Gastroesophageal sphincter (tissue), 4 donors: ENCODE measurements at regions not wholly inside any gene's neighbourhood (a gene's known extent, or its start where the extent isn't known, plus 50 kb on each side); places are given as distances from the start of the nearest gene placed in this dataset.

ENCODE experiments used
- ATAC-seq: fragments of 150-250 bp; one replicate; pipeline ENCODE4 v1.9.1; 2016; ENCODE audit warnings: mild to moderate bottlenecking, moderate library complexity
- H3K27ac ChIP-seq, 4 donors: fragments of 200-600 bp; sonication (generic) in 3 of 4; 1 replicate in 3 of 4; 2 replicates in 1 of 4; pipeline ENCODE4 v1.5.1; 2016 to 2019
- H3K27me3 ChIP-seq: fragments of 200-600 bp; sonication (generic); one replicate; pipeline ENCODE4 v1.5.1; 2019
- H3K36me3 ChIP-seq, 2 donors: fragments of 200-600 bp; sonication (generic); one replicate each; pipeline ENCODE4 v1.5.1; 2019; ENCODE audit warnings: control low read depth in 1 of 2
- H3K4me1 ChIP-seq, 3 donors: fragments of 200-600 bp; sonication (generic); 1 replicate in 2 of 3; 2 replicates in 1 of 3; pipeline ENCODE4 v1.5.1; 2016 to 2019; ENCODE audit warnings: control low read depth in 2 of 3
- H3K4me3 ChIP-seq, 2 donors: fragments of 200-600 bp; sonication (generic); one replicate each; pipeline ENCODE4 v1.5.1; 2019; ENCODE audit warnings: mild to moderate bottlenecking in 1 of 2, moderate library complexity in 1 of 2
- H3K9me3 ChIP-seq, 3 donors: fragments of 200-600 bp; sonication (generic); one replicate each; pipeline ENCODE4 v1.5.1; 2017 to 2019; ENCODE audit warnings: control low read depth in 2 of 3
- EP300 ChIP-seq: sonication (generic); formaldehyde crosslinking; IDR thresholded peaks from one replicate; pipeline ENCODE4 v1.6.1; 2017; ENCODE audit warnings: antibody characterized with exemption, mild to moderate bottlenecking
- POLR2A ChIP-seq, 2 donors: fragments of 450-650 bp; IDR thresholded peaks; one replicate each; pipeline ENCODE4 v1.6.1; 2017; ENCODE audit warnings: antibody characterized with exemption in 2 of 2, mild to moderate bottlenecking in 2 of 2, moderate library complexity in 1 of 2
- POLR2AphosphoS5 ChIP-seq: sonication (generic); formaldehyde crosslinking; IDR thresholded peaks from one replicate; pipeline ENCODE4 v1.6.1; 2017; ENCODE audit warnings: antibody characterized with exemption
- WGBS, 2 donors: methylation state at CpG; one replicate each; pipeline ENCODE4 v1.1.5; 2018; ENCODE audit warnings: low coverage in 1 of 2; 5-methylcytosine and 5-hydroxymethylcytosine counted together
- TF ChIP-seq, protein P1 (sequence below), 4 experiments: fragments of 200-600 bp in 2 of 4; fragments of 450-650 bp in 2 of 4; sonication (generic) in 1 of 4; IDR thresholded peaks; one replicate each; pipeline ENCODE4 v1.5.1; 2017 to 2019; ENCODE audit warnings: antibody characterized with exemption in 4 of 4, mild to moderate bottlenecking in 2 of 4, moderate library complexity in 2 of 4

- Histone ChIP-seq H3K36me3 (no peaks in the 10 kb centered on the region), H3K27ac (no peak overlapping the region), H3K4me3 (no peak overlapping the region), H3K27me3 (no peaks in the 10 kb centered on the region), H3K9me3 (no peaks in the 10 kb centered on the region), H3K4me1 (peaks cover 0 to 10% (median 0%) of the 10 kb centered on the region in 3 donors)
- TF ChIP-seq POLR2AphosphoS5 (no peak), EP300 (no peak), POLR2A (IDR thresholded peaks at IDR 0.05) (no peak)
- TF ChIP-seq, protein P1, sequence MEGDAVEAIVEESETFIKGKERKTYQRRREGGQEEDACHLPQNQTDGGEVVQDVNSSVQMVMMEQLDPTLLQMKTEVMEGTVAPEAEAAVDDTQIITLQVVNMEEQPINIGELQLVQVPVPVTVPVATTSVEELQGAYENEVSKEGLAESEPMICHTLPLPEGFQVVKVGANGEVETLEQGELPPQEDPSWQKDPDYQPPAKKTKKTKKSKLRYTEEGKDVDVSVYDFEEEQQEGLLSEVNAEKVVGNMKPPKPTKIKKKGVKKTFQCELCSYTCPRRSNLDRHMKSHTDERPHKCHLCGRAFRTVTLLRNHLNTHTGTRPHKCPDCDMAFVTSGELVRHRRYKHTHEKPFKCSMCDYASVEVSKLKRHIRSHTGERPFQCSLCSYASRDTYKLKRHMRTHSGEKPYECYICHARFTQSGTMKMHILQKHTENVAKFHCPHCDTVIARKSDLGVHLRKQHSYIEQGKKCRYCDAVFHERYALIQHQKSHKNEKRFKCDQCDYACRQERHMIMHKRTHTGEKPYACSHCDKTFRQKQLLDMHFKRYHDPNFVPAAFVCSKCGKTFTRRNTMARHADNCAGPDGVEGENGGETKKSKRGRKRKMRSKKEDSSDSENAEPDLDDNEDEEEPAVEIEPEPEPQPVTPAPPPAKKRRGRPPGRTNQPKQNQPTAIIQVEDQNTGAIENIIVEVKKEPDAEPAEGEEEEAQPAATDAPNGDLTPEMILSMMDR (IDR thresholded peaks at IDR 0.05), result no peak
- ATAC-seq, result no peak
- WGBS, 2 donors, result 88 to 89% methylated on average over 5 to 8 of the region's 8 CpGs
These were observed 332.9 kb upstream of the PRDM1 start for GRCh38 chr6:105753207-105753606.

- H3K4me3 ChIP-seq, result no peak overlapping the region
- ATAC-seq, result no peak
- no peak overlapping the region for H3K27ac ChIP-seq
- no peaks in the 10 kb centered on the region for H3K36me3 ChIP-seq
- no peaks in the 10 kb centered on the region for H3K27me3 ChIP-seq
- H3K4me1 ChIP-seq, result peaks cover 0 to 10% (median 0%) of the 10 kb centered on the region in 3 donors
- TF ChIP-seq POLR2AphosphoS5, result no peak
- no peak for TF ChIP-seq POLR2A (IDR thresholded peaks at IDR 0.05)
- TF ChIP-seq, protein P1 (IDR thresholded peaks at IDR 0.05), result no peak
- no peak for TF ChIP-seq EP300
- WGBS, 2 donors, result 100% methylated on average over 2 of the region's 3 CpGs; no CpG with 5 or more reads in 1 of the 2 donors
- H3K9me3 ChIP-seq, result no peaks in the 10 kb centered on the region
These were observed 336.0 kb upstream of the PRDM1 start for GRCh38 chr6:105750089-105750488.

GRCh38 chr6:105748737-105749161 lies 337.4 kb upstream of the PRDM1 start:
- H3K4me3 ChIP-seq, result no peak overlapping the region
- no peaks in the 10 kb centered on the region for H3K9me3 ChIP-seq
- H3K36me3 ChIP-seq, result no peaks in the 10 kb centered on the region
- no peaks in the 10 kb centered on the region for H3K27me3 ChIP-seq
- no peak for TF ChIP-seq POLR2A (IDR thresholded peaks at IDR 0.05)
- peaks cover 0 to 8% (median 0%) of the 10 kb centered on the region in 3 donors for H3K4me1 ChIP-seq
- no peak for ATAC-seq
- no peak overlapping the region for H3K27ac ChIP-seq
- 64 to 73% methylated on average over 2 to 5 of the region's 6 CpGs for WGBS, 2 donors

DNA sequence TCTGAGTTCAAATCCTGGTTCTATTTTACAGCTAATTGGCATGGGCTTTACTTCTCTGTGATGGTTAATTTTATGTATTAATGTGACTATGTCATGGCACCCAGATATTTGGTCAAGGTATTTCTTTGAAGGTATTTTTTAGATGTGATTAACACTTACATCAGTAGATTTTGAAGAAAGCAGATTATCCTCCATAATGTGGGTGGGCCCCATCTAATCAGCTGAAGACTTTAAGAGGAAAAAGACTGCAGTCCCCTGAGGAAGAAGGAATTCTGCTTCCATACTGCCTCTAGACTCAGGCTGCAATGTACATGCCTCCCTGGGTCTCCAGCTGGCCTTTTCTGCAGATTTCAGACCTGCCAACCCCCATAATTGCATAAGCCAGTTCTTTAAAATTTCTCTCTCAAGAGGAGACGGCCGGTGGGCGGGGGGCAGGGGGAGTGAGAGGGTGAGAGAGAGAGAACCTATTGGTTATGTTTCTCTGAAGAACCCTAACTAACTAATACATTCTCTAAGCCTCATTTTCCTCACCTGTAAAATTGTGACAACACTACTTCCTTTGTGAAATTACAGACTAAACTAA lies 338.2 kb upstream of the PRDM1 start:
- ATAC-seq, result no peak
- H3K27ac ChIP-seq, result no peak overlapping the region
- 82 to 93% methylated on average over 3 of the region's 3 CpGs for WGBS, 2 donors

GRCh38 chr6:105746509-105746908 lies 339.6 kb upstream of the PRDM1 start:
- 48 to 89% methylated on average over 1 of the region's 1 CpG for WGBS, 2 donors
- Histone ChIP-seq H3K36me3 (no peaks in the 10 kb centered on the region), H3K4me1 (no peaks in the 10 kb centered on the region), H3K4me3 (no peak overlapping the region), H3K27ac (no peak overlapping the region), H3K27me3 (no peaks in the 10 kb centered on the region), H3K9me3 (no peaks in the 10 kb centered on the region)
- ATAC-seq, result no peak
- TF ChIP-seq, protein P1 (IDR thresholded peaks at IDR 0.05), result no peak
- TF ChIP-seq POLR2A (IDR thresholded peaks at IDR 0.05) (no peak), EP300 (no peak), POLR2AphosphoS5 (no peak)

More for the DNA sequence above, 338.2 kb upstream of the PRDM1 start:
- Histone ChIP-seq H3K36me3 (no peaks in the 10 kb centered on the region), H3K9me3 (no peaks in the 10 kb centered on the region), H3K4me1 (no peaks in the 10 kb centered on the region), H3K4me3 (no peak overlapping the region), H3K27me3 (no peaks in the 10 kb centered on the region)
- no peak for TF ChIP-seq EP300
- TF ChIP-seq POLR2AphosphoS5, result no peak
- TF ChIP-seq POLR2A (IDR thresholded peaks at IDR 0.05), result no peak
- TF ChIP-seq, protein P1 (IDR thresholded peaks at IDR 0.05), result no peak
